GM12873 (cell line): ENCODE measurements at regions not wholly inside any gene's neighbourhood (a gene's known extent, or its start where the extent isn't known, plus 50 kb on each side); places are given as distances from the start of the nearest gene placed in this dataset.

Experiments
- CTCF ChIP-seq: IDR thresholded peaks from 2 replicates; pipeline ENCODE4 v1.5.1; 2012; ENCODE audit warnings: low read depth, mild to moderate bottlenecking, moderate library complexity, low read length, control low read depth; ENCODE audit not compliant: insufficient read depth; ENCODE audit errors: missing control alignments

- TF ChIP-seq CTCF = no peak
These were observed 110.3 kb downstream of the RFLNA start for GRCh38 chr12:124405151-124405550.

DNA sequence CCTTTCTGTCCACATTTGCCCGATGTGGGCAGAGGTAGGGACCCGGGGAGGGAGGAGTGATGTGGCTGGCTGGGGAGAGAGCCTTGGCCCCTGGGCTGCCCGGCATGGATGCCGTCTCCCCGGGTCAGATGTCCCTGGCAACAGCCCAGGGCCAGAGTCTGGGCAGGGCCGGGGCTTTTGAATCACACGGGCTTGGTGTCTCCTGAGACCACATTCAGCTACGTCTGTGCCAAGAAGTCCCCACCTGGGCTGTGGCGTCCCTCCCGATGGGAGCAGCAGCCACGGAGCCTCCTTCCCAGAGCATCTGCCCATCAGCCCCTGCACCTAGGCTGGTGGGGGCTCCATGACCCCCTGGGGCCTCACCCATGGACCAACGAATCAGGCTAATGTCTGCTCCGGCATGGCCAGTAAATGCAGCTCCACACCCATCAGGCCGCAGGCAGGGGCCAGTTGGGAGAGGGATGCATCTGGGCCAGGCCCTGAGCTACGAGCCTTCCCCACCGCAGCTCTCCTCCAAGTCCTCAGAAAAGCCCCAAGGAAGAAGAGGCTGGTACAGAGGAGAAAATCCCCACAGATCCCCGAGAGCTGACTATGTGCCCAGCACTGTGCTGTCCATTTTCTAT, 109.4 kb downstream of the RFLNA start:
- no peak for TF ChIP-seq CTCF

GRCh38 chr12:124403273-124403672, 108.4 kb downstream of the RFLNA start:
- TF ChIP-seq CTCF = no peak

GRCh38 chr12:124402248-124403066, 107.6 kb downstream of the RFLNA start:
- no peak for TF ChIP-seq CTCF

DNA sequence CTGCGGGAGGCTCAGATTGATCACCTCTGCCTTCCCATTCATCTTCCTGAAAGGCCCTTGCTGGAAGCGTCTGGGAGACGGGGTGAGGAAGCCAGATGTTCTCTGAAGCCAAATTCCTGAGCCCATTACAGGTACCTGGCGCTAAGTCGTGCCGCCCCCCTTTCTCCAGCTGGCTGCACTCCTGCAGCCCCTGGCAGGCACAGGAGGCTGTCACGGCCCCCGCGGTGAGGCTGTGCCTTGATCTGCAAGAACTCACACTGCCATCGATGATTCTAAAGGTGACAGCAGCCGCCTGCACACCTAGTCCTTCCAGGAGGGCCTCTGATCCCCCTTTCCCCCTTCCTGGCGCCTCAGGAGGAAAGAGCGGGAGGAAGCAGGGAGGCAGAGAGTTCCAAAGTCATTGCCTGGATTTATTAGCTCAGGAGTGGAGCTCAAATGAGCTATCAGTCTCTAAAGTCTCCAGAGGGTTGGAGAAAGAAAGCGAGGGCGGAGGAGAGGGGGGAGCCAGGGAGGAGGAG, 106.9 kb downstream of the RFLNA start:
- no peak for TF ChIP-seq CTCF

GRCh38 chr12:124400124-124400523, 105.2 kb downstream of the RFLNA start:
- no peak for TF ChIP-seq CTCF

DNA sequence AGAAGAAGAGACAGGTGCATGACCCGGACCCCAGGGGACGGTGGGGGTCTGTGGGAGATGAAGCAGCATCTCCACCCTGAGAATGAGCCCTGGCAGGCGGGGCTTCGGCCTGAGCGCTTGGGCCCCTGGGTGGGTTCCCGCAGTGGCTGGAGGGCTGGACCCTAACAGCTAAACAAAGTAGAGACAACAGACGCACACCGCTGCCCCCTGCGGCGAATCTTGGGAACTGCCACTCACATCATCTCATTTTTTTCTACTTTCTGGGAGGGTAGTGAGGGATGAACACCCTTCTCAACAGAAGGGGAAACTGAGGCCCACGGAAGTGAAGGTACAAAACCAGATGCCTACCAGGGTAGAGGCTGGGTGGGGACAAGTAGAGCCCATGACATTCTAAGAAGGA, 104.7 kb downstream of the RFLNA start:
- peak; percentile 75 for TF ChIP-seq CTCF
